Endothelial cell of hepatic sinusoid (primary cell): ENCODE measurements at regions not wholly inside any gene's neighbourhood (a gene's known extent, or its start where the extent isn't known, plus 50 kb on each side); places are given as distances from the start of the nearest gene placed in this dataset.
"Not testable (repeated sequence)": the region's sequence is repeated elsewhere in the genome, so short reads cannot be mapped to it uniquely, and the experiment has no call there.

Source experiments
- in situ Hi-C: cut with HindIII; loops from 2 replicates; pipeline ENCODE4 v1.10.0; 2017; ENCODE audit warnings: low sequenced_read_pairs

DNA sequence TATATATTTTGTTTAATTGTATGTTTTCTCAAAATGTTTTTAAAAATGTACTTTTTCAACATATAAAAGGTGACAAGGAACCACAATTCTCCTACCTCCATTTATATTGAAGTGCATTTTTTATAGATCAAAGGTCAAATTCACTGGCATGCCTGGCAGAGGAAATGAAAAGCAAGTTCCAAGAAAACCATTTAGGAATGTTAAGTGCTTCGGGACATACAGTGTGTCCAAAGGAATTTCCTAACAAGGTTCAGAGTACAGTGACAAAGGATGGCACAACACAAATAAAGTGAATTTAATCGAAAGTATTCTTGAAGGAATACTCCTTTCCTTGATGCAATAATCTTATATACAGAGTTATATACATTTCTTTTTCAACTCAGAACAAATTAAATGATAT lies 242.3 kb downstream of the CCER1 start:
- in situ Hi-C loops = no loop called here

DNA sequence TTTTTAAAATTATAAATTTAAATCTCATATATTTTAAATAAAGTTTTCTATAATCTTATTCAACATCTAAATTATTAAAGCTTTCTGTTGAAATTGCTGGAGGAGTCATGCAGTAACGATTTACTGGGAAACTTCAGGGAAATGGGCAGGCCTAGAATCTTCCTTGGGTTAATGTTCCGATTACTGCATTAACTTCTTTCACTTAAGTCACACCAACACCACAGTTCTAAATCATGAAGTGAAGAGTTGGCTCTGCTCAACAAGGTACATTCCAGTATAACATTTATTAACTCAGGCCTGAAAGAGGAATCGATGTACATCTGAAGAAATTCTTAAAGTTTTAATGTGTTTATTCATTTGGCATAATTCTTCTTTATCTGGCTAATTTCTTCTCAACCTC lies 244.3 kb downstream of the CCER1 start:
- in situ Hi-C loops = no loop called here

DNA sequence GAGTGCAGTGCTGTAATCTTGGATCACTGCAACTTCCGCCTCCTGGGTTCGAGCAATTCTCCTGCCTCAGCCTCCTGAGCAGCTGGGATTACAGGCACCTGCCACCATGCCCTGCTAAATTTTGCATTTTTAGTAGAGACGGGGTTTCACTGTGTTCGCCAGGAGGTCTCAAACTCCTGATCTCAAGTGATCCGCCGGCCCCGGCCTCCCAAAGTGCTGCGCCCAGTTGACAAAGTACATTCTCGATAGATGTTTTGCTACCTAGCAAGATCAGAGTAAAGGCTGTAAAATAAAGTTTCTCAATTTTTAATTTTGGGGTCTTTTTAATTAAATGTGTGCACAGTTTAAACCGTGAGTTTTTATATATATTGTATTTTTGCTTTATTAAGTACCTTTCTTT lies 248.9 kb downstream of the CCER1 start:
- in situ Hi-C loops = no loop called here

DNA sequence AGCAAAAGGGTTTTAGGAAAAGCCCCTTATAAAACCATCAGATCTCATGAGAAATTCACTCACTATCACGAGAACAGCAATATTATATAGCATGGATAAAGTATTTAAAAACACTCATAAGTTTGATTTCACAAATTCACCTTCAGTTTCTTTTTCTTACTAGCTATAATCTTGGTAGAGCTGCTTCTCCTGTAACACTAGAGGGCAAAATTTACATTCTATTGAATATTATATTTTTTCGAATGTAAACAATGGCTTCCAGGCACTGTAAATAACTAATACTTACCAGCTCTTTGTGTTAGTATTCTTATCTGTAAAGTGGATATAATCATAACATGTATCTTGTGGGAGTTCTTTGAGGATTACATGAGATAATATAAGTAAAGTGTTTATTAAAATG lies 259.6 kb downstream of the CCER1 start:
- in situ Hi-C loops = no loop called here

DNA sequence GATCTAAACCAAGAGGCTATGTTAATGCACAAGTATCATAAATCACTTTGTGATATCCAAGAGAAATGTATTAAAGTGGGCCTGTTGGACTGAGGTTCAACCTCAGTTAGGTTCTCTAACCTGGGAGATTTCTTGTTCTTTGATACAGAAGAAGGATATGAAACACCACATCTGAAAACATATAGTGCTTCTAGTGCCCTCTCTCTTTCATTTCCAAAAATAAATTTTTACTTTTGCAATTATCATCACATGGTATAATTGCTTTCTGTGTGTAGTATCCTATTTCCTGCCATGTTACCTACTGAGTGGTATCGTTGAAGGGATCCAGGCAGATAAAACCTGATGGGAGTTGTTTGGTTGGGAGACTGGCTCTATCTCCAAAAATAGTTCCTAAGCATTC lies 264.9 kb downstream of the CCER1 start:
- in situ Hi-C loops = no loop called here

DNA sequence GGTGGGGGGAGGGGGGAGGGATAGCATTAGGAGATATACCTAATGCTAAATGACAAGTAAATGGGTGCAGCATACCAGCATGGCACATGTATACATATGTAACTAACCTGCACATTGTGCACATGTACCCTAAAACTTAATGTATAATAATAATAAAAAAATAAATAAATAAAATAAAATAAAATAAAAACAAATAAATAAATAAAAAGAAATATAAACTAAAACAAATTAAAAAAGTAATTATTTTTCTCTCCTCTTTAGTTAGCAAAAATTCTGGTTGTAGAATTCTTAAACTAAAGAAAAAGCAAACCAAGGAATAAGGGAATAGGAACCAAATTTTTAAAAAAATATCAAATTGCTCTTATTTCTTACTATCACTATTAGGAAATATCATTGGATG lies 267.3 kb downstream of the CCER1 start:
- in situ Hi-C loops = not testable (repeated sequence)

DNA sequence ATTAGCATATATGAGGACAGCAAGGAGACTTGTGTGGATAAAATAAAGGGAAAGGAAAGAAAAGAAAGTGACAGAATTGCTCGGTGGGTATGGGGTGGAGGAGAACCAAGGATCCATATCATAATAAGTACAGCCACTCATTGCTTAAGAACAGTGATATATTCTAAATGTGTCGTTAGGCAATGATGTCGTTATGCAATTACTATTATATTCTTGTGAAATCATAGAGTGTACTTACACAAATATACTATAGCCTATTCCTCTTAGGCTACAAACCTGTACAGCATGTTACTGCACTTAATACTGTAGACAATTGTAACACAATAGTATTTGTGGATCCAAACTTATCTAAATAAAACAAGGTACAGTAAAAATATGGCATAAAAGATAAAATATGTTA lies 271.1 kb downstream of the CCER1 start:
- in situ Hi-C loops = no loop called here

DNA sequence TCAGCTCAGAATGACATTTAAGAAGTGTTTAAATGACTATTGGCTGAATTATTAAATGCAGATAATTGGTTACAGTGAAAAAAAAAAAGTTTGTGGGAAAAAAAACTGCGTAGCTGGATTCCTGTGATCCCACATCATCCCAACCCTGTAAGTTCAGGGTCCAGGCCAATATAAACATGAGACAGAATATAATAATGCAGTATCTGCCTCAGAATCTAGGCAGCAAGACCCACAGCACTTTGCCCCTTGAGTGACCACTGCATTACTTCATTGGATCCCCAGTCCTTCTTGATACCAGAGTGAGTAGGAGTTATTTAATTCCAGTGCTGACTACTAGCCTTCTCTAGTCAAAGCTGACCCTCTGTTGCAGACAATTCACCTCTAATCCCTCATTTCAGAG lies 272.6 kb downstream of the CCER1 start:
- in situ Hi-C loops = no loop called here

DNA sequence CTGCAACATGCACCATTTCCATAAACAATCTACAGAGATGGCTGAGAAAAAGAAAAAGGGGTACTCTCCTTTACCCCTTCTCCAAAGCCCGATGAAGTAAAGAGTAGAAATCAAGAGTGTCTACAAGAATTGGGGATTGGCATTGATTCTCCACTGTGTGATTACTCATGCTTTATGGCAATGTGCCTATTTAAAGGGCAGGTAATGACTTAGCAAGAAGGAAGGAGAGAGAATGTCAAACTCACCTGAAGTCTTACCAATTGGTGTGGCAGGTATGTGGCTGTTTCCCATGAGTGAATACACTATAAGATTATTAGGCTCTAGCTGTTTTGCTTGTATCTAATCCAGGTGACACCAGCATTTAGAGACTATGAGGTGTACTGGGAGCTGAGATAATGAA lies 275.3 kb downstream of the CCER1 start:
- in situ Hi-C loops = no loop called here

DNA sequence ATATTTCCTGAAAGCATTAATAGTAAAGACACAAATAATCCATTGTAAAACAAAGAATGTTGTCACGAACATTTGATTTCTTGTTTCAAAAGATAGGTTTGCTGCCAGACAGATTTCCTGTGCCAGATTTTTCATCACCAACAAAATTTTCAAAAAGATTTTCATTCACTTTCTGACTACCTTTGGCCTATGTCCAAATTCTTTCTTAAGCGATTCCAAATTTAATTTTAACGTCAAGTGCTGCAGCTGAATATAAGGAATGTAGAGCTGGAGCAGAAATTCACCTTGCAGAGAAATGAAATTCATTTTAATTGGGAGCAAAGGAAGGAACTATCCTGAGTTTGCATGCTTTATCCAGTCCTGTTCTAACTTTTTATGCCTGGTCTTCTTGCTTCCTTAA lies 277.4 kb downstream of the CCER1 start:
- in situ Hi-C loops = no loop called here

DNA sequence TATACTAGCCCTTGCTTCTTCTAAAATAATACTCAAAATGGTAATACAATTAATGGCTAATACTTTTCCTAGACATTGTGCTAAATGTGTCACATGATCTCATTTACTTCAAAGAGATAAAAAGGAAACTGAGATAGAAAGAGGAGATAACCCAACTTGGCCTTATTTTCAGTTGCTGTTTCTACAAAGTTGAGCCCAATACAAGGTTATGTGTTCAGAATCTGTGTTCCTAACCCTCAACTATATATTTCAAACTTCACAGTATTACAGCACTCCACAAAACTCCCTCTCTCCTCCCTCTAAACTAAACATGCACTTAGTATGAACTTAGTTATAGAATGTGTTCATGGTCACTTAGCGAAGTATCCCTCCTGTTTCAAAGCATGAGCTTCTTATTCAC lies 277.9 kb downstream of the CCER1 start:
- in situ Hi-C loops = no loop called here

DNA sequence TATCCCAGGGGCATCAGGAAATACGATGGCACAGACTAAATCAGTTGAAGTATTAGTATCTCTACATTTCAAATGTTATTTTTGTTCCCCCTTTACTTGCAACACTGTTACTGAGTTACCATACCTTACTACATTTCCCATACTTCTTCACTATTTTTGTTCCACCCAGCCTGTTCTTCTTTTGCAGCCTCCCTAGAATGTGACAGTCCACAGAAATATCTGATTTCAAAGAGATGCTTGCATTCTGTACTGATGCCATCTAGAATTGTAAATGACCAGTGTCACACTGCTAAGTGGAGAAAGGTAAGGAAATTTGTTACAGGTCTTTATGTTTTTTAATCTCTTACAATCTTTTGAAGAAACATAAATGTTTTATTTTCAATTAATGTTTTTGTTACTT lies 279.9 kb downstream of the CCER1 start:
- in situ Hi-C loops = no loop called here

DNA sequence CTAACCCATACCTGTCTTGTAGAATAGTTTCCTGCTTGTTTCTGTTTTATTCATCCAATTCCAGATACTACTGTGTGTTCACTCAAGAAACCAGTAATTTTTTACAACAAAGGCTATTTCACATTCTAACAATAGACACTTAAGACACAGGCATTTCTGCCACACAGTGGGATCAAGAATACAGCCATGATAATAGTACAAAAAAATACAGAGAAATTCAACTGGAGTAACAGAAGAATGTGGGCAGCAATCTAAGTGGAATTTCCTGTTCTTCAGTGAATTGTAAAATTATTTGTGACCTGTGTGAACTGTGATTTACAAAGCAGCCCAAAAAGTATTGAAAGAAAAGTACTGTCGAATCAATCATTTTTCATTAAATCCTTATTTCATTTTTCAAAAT lies 282.9 kb downstream of the CCER1 start:
- in situ Hi-C loops = loop anchor here (5.0 kb wide), 1 partner anchor 45 kb away; no protein-coding TSS in a partner anchor

DNA sequence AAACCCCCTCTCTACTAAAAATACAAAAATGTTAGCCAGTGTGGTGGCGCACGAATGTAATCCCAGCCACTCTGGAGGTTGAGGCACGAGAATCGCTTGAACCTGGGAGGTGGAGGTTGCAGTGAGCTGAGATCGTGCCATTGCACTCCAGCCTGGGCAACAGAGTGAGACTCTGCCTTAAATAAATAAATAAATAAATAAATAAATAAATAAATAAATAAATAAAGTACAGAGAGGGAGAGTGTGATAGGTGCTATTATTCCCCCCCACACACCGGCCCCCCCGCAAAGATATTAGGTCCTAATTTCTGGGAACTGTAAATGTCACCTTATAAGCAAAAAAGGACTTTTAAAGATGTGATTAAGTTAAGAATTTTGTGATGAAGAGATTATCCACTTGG lies 291.0 kb downstream of the CCER1 start:
- in situ Hi-C loops = not testable (repeated sequence)

DNA sequence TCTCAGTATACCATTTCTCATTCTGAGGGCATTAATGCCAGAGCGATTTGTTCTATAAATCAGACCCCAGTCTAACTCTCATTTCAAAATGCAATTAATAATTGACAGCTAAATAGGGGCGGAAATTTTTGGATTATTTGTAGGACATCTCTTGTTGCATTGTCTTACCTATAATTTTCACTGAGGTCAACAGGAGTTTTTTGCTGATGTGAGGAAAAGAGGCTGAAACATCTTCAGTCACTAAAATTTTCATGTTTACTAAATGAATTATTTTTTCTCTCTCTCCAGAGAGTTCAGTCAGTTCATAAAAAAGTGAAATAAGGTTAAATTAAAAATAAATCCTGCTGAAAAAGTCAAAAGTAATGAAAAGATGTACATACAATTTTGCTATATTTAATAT lies 295.9 kb downstream of the CCER1 start:
- in situ Hi-C loops = no loop called here

DNA sequence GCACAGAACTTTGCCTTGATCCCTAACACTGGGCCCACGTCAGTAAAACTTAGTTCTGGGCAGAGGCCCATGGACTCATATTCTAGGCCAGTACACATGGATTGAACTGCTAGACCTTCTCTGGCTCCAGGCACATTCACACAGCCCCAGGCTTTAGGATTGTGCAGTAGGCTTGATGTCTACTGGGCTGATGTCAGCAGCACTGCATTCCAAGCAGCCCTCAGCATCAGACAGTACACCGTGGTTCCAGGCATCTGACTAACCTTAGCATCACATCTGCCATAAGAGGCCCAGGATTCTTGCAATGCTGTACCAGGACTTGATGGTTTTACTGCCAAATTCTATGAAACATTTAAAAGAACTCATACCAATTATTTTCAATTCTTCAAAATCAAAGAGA lies 301.9 kb downstream of the CCER1 start:
- in situ Hi-C loops = no loop called here

DNA sequence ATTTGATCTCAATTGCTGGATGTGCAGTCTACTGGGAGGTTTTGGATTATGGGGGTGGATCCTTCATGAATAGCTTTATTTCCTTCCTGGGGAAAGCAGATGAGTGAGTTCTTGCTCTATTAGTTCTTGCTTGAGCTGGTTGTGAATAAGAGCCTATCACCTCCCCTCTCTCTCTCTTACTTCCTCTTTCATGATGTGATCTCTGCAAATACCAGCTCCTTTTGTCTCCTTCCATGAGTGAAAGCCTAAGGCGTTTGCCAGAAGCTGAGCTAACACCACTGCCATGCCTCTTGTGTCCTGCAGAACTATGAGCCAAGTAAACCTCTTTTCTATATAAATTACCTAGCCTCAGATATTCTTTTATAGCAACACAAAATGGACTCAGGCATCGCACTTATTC lies 302.7 kb downstream of the CCER1 start:
- in situ Hi-C loops = no loop called here

DNA sequence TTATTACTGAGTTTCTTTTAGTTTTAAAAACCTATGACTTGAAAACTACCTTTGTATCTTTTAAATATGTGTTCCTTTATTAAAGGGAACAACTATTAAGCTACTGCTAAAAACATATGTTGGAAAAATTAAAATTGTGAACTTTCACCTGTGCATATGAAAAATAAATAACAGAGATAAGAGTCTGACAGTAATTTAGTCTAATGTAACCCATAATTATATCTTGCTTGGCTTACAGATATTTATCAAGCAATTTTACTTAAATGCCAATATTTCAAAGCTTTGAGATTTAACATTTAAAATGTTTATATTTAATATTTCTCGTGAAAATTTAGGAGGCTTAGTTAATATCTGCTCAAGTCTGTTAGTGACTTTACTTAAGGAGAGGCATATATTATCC lies 309.8 kb downstream of the CCER1 start:
- in situ Hi-C loops = no loop called here

DNA sequence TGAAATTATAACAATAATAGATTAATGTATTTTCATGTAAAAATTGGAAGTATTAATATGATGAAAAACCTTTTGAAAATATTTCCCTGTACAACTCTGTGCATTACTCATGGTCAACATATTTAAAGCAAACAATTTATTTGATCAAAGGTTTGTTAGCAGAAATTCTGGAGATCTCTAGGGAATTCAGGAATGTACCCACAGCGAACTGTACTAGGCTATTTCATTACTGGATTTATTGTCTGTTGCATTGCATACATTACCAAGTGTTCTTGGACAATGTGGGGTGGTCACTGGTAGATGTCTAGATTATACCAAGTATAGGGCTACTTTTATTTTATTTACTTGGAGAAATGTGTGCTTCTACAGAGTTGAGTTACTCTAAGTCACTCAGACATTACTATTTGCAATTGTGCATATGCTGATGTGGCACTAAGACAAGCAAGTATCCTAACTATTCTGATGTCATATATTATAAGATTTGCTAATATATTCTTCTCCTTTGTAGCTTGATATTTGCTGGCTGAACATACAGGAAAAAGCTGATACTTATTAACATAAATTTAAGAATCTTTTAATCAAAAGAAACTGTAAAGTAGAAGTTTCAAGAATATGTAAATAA lies 323.3 kb downstream of the CCER1 start:
- in situ Hi-C loops = no loop called here

DNA sequence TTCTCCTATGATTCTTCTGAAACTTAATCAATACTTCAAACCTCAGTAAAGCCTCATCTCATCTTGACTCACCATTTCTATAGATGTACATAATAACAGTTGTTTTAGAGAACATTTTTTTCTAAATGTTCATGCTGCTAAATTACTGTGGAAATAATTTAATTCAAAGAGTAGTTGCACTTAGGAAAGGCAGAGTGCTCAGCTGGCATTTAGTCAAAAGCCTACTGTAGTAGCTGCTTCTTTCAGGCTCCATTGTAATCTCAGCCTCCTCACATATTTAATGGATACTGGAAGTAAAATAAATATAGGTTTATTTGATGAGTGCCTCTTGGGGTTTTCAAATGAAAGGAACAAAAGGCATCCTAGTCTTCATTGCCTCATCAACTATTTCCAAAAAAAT lies 325.0 kb downstream of the CCER1 start:
- in situ Hi-C loops = no loop called here

DNA sequence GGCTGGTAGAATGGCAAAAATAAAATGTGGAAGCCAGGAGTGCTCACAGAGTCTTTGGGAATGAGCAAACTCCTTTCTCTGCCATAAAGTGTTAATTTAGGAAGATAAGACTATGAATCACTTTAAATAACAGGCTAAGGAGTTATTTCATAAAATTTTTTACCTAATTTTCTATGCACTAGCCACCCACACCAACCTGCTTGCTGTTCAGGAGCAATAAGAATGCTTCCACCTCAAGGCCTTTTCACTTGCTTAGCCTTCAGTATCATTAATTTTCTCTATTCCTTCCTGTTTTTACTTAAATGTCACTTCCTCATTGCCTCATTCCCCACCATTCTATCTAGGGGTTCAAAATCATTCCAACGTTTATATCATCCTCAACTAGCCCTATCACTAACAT lies 326.8 kb downstream of the CCER1 start:
- in situ Hi-C loops = loop anchor here (5.0 kb wide), 1 partner anchor 44 kb away; no protein-coding TSS in a partner anchor

DNA sequence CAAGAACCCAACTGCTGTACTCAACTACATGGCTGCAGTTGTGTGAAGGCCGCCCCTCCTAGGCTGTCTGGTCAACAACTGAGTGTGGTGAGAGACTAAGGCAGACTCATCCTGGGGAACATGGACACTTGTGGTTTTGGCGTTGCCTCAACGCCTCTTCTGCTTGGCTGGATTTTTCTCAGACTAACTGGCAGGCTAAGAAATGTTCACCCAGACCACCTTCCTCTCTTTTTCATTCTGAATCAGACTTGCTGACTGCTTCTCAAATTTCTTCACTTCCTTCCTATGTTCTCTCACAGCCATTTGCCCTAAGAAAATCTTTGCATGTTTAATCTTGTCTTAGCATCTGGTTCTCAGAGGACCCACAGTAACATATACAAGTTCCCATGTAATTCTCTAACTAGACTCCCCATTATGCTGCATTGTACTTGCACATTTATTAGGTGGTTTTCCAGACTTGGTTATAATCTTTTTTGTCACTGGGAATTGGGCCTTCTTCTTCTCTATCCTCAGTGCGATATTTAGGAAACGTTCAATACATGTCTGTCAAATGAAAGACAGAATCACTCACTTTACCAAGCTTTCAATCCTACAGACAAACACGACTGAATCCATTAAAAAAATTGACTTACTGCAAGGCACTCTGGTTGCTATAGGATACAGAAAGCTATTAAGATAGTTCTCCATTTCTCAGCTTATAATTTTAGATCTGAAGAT lies 327.6 kb downstream of the CCER1 start:
- in situ Hi-C loops = loop anchor here (5.0 kb wide), 1 partner anchor 45 kb away; no protein-coding TSS in a partner anchor

DNA sequence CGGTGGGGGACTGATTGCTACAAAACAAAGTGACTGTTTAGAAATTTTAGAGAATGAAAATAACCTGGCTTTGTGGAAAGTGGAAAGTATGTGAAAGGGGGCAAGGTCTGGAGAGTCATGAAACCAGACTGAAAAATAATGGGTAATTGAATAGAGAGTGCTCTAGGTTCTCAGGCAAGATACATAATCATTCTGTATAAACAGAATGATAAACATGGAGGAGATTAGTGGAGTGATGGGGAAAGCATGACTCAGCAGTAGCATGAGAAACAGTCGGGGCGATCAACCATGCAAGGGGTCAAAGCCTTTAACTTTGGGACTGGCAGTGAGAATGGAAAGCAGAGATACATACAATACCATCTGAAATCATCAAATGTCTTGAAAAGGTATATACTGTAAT lies 332.5 kb downstream of the CCER1 start:
- in situ Hi-C loops = no loop called here
